ENCODE measurements at regions not wholly inside any gene's neighbourhood (a gene's known extent, or its start where the extent isn't known, plus 50 kb on each side); places are given as distances from the start of the nearest gene placed in this dataset.

DNA sequence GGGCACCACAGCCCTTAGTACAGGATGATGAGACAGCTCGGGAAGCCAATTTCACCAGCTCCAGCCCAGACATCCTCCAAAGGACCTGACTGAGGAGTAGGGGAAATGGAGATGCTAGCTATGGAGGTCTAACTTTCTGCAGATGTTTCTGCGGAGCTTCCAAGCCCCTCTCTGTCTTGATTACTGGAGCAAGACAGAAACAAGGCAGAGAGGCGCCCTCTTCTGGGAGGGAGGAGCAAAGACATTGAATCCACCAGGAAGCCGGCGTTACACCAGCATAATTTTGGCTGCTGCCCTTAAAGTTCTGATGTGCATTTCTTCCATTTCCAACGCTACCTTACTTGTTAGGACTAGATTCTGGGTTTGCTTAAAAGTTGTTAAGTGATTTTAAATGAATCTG, 107.3 kb upstream of the HSD17B12 start:
- H3K36me3 ChIP-seq (ENCODE audit: insufficient read depth, low read length) = no peaks in the 10 kb centered on the region
- H3K27ac ChIP-seq = no peak overlapping the region
- DNase-seq (ENCODE audit: low read depth, low spot score) = no peak
- no peak overlapping the region for H3K9ac ChIP-seq (ENCODE audit: insufficient read length)
- no peaks in the 10 kb centered on the region for H3K9me3 ChIP-seq (ENCODE audit: low read depth, low read length)
- peak overlapping the region; percentile 15 for H3K4me3 ChIP-seq
- TF ChIP-seq POLR2AphosphoS5 (IDR thresholded peaks at IDR 0.05; ENCODE audit: borderline replicate concordance, low read depth, low read length) (no peak), FOXP2 (optimal IDR thresholded peaks at IDR 0.05; ENCODE audit: control extremely low read depth, extremely low read length, insufficient read depth) (no peak), EZH2 (IDR thresholded peaks at IDR 0.05) (no peak)

DNA sequence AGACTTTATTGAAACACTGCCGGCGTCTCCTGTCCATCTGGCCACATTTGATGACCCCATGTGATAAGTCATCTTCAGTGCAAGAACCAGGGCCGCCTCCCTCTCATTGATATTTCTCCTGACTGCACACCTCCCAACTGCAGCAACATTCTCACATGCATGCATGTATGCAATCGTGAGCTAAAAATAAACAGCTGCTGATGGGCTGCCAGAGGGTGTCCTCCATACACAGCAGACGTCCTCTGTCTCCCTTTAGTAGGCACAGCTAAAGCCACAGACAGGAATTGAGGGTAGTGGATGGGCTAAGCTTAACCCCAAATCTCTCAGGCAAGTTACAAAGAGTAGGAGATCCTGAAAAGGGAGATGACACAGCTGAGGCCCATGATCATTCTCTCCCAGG, 106.7 kb upstream of the HSD17B12 start:
- Histone ChIP-seq H3K4me3 (no peak overlapping the region), H3K9ac (ENCODE audit: insufficient read length) (no peak overlapping the region), H3K27ac (no peak overlapping the region), H3K36me3 (ENCODE audit: insufficient read depth, low read length) (no peaks in the 10 kb centered on the region), H3K9me3 (ENCODE audit: low read depth, low read length) (no peaks in the 10 kb centered on the region)
- TF ChIP-seq EZH2 (IDR thresholded peaks at IDR 0.05) = no peak
- no peak for TF ChIP-seq POLR2AphosphoS5 (IDR thresholded peaks at IDR 0.05; ENCODE audit: borderline replicate concordance, low read depth, low read length)
- TF ChIP-seq FOXP2 (optimal IDR thresholded peaks at IDR 0.05; ENCODE audit: control extremely low read depth, extremely low read length, insufficient read depth) = no peak
- no peak for DNase-seq (ENCODE audit: low read depth, low spot score)

DNA sequence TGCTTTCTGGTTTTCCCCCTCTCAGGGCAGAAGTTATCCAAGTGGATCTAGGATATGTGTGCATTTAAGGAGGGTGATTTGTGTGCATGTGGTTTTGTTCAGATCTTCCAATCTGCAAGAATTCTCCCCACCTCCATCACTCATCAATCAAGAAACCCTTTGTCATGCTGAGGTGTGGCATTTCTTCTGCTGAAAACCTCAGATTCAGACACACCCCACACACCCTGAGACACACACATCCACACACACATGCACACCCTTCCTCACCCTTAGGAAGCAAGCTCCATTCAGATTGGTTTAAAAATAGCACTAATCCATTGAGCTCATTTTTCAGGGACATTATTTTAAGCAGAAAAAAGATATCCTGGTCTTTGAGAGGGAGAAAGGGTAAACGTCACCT, 106.1 kb upstream of the HSD17B12 start:
- no peak for DNase-seq (ENCODE audit: low read depth, low spot score)
- no peak for TF ChIP-seq FOXP2 (optimal IDR thresholded peaks at IDR 0.05; ENCODE audit: control extremely low read depth, extremely low read length, insufficient read depth)
- no peak for TF ChIP-seq POLR2AphosphoS5 (IDR thresholded peaks at IDR 0.05; ENCODE audit: borderline replicate concordance, low read depth, low read length)
- no peak for TF ChIP-seq EZH2 (IDR thresholded peaks at IDR 0.05)
- no peak overlapping the region for H3K27ac ChIP-seq
- no peaks in the 10 kb centered on the region for H3K9me3 ChIP-seq (ENCODE audit: low read depth, low read length)
- H3K4me3 ChIP-seq = no peak overlapping the region
- no peak overlapping the region for H3K9ac ChIP-seq (ENCODE audit: insufficient read length)
- H3K36me3 ChIP-seq (ENCODE audit: insufficient read depth, low read length) = no peaks in the 10 kb centered on the region

DNA sequence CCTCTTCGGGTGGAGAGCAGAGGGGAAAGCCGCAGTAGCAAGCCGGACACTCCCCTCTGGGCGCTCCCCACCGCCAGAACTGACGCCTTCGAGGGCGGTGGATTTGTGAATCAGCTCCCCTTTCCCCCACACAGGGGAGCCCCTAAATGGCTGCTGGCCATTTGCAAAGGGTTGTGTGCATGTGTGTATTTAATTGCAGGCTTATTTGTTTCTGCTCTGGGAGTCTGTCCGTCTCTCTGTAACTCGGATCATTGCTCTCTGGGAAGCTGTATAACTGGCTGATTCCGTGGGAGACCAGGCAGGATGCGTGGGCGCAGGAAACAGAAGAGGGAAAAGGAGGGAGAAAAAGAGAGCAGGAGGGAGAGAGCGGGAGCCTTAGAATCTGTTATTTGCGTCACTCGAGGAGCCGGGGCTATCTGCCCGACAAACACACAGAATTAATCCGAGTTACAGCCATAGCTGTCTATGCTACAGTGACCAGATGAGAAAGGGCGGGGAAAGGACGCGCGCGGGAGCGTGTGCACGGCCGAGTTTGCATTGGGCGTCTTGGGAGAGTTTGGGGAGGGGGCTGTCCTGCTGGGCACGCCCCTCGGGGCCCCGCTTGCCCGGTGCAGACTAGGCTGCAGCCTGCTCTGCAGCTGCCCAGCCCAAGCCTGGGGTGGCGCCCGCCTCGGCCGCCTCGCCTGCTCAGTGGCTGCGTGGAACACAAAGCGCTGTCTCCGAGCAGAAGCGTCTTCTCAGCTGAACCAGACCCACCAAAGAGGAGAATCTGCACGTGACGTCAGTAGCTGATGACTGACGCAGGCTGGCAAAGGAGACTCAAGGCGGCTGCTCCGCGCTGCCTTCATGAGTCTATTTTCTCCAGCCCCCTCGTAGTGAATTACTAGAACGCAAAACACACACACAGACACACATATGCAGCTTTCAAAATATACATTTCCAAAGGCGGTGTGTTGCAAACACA, 105.3 kb upstream of the HSD17B12 start:
- Histone ChIP-seq H3K36me3 (ENCODE audit: insufficient read depth, low read length) (no peaks in the 10 kb centered on the region), H3K27ac (no peak overlapping the region), H3K9ac (ENCODE audit: insufficient read length) (no peak overlapping the region), H3K9me3 (ENCODE audit: low read depth, low read length) (no peaks in the 10 kb centered on the region), H3K4me3 (peak overlapping the region; percentile 76)
- DNase-seq (ENCODE audit: low read depth, low spot score) = no peak
- TF ChIP-seq FOXP2 (optimal IDR thresholded peaks at IDR 0.05; ENCODE audit: control extremely low read depth, extremely low read length, insufficient read depth) (no peak), EZH2 (IDR thresholded peaks at IDR 0.05) (no peak), POLR2AphosphoS5 (IDR thresholded peaks at IDR 0.05; ENCODE audit: borderline replicate concordance, low read depth, low read length) (no peak)

DNA sequence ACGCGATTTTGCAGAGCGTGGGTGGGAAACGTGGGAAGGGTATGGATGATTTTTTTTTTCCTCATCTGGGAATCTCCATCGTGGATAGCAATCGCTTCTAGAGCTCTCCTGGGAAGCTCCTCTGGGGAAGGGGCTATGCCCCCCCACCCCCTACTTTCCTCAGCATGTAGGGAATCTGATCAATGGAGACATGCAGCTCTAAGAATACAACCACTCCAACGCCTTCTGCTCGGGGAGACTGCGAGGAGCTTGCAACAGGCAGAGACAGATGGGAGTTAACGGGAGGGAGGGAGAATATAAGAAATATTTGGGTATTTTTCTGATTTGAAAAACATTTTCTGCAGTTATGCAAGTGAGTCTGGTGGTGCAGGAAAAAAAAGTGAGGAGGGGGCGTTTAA, 104.6 kb upstream of the HSD17B12 start:
- no peak overlapping the region for H3K9ac ChIP-seq (ENCODE audit: insufficient read length)
- TF ChIP-seq POLR2AphosphoS5 (IDR thresholded peaks at IDR 0.05; ENCODE audit: borderline replicate concordance, low read depth, low read length) (no peak), EZH2 (IDR thresholded peaks at IDR 0.05) (no peak), FOXP2 (optimal IDR thresholded peaks at IDR 0.05; ENCODE audit: control extremely low read depth, extremely low read length, insufficient read depth) (no peak)
- DNase-seq (ENCODE audit: low read depth, low spot score) = no peak
- H3K27ac ChIP-seq = no peak overlapping the region
- no peaks in the 10 kb centered on the region for H3K9me3 ChIP-seq (ENCODE audit: low read depth, low read length)
- H3K36me3 ChIP-seq (ENCODE audit: insufficient read depth, low read length) = no peaks in the 10 kb centered on the region
- H3K4me3 ChIP-seq = peak overlapping the region; percentile 76

DNA sequence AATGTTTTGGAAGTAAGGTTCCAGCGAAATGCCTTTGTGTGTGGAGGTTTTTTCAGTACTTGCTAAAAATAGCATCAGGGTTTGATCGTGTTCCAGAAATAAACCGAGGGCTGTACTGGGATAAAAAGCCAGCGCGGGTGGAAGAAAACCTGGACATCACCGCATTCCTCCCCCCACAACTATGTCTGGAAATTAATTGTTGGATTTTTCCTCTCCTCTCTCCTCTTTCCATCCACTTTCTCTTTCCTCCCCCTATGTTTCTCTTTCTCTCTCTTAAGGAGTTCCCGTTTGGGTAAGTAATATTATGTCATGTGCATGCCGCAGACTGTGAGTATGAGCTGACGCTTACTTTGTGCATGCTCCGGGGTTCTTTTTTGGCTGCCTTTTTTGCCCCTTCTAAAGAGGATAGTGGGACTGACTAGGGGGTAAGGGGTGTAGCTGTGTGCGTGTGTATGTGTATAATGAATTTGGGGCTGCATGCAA, 104.2 kb upstream of the HSD17B12 start:
- peak overlapping the region; percentile 76 for H3K4me3 ChIP-seq
- H3K9ac ChIP-seq (ENCODE audit: insufficient read length) = no peak overlapping the region
- TF ChIP-seq FOXP2 (optimal IDR thresholded peaks at IDR 0.05; ENCODE audit: control extremely low read depth, extremely low read length, insufficient read depth) = no peak
- TF ChIP-seq POLR2AphosphoS5 (IDR thresholded peaks at IDR 0.05; ENCODE audit: borderline replicate concordance, low read depth, low read length) = no peak
- H3K27ac ChIP-seq = no peak overlapping the region
- H3K36me3 ChIP-seq (ENCODE audit: insufficient read depth, low read length) = no peaks in the 10 kb centered on the region
- DNase-seq (ENCODE audit: low read depth, low spot score) = no peak
- H3K9me3 ChIP-seq (ENCODE audit: low read depth, low read length) = no peaks in the 10 kb centered on the region

DNA sequence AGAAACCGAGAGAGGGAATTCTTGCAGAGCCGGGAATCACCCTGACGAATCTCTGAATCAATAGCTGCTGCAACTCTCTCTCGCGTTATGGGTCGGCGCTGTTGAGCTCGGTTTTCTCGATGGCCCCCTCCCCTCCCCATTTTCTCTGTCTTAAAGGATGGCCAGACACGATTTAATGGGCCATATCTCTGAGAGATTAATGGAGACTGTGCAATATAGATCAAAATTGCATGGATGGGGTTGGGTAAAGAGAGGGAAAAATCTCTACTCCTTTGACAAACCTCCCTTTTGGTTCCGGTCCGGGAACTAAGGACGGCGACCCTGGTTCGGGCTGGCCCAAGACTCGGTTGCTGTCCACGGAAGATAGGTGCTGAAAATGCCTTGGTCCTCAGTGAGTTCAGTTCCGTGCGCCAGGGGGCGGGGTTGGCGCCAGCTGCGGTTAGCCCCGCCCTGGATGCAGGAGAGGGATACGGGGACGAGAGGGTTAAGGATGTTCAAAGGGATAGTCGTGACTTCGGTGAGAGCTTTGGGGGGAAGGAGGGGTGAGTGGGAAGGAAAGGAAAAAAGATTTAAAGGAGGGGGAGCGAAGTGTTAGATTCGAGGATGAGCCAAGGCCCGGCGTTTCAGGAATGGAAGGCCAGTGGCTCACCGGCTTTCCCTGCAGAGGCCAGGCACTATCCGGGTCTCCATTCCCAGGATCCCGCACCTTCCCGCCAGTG, 103.6 kb upstream of the HSD17B12 start:
- H3K9ac ChIP-seq (ENCODE audit: insufficient read length) = no peak overlapping the region
- TF ChIP-seq FOXP2 (optimal IDR thresholded peaks at IDR 0.05; ENCODE audit: control extremely low read depth, extremely low read length, insufficient read depth) (no peak), EZH2 (IDR thresholded peaks at IDR 0.05) (no peak), POLR2AphosphoS5 (IDR thresholded peaks at IDR 0.05; ENCODE audit: borderline replicate concordance, low read depth, low read length) (no peak)
- H3K36me3 ChIP-seq (ENCODE audit: insufficient read depth, low read length) = no peaks in the 10 kb centered on the region
- no peak overlapping the region for H3K27ac ChIP-seq
- no peaks in the 10 kb centered on the region for H3K9me3 ChIP-seq (ENCODE audit: low read depth, low read length)
- H3K4me3 ChIP-seq = peak overlapping the region; percentile 76
- no peak for DNase-seq (ENCODE audit: low read depth, low spot score)

DNA sequence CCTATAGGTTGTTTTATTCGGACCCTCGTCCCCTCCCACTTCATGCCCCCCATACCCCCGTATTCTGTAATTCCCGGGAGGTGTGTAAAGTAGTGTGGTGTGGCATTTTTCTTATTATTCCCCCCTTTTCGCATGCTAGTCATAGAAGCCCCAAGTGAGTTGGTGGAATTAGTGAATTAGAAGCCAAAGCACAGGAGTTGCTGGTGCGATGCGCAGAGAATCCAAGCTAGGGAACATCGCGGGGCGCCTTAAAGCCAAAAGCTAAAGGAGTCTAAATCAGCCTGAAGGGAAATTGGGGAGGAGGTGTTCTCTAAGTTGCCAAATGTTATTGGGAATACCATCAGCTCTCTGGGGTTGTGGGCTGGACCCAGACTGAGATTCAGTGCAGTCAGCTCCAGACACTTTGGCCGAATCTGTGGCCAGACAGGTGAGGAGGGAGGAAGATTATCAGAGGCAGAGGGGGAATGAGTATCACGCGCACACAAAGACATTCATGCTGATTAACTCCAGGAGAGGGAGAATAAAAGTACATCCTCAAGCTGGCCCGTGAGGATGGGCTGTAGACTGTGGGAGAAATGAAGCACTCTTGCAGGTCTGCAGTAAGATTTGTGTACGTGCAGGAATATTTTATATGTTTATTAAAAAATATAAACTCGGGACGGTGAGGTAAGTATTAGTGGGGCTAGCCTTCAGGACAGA, 102.8 kb upstream of the HSD17B12 start:
- no peak overlapping the region for H3K4me3 ChIP-seq

More for the DNA sequence above, 102.8 kb upstream of the HSD17B12 start:
- no peak for TF ChIP-seq POLR2AphosphoS5 (IDR thresholded peaks at IDR 0.05; ENCODE audit: borderline replicate concordance, low read depth, low read length)
- no peak for TF ChIP-seq EZH2 (IDR thresholded peaks at IDR 0.05)
- no peak for TF ChIP-seq FOXP2 (optimal IDR thresholded peaks at IDR 0.05; ENCODE audit: control extremely low read depth, extremely low read length, insufficient read depth)
- no peak overlapping the region for H3K27ac ChIP-seq
- no peaks in the 10 kb centered on the region for H3K9me3 ChIP-seq (ENCODE audit: low read depth, low read length)
- no peak for DNase-seq (ENCODE audit: low read depth, low spot score)
- H3K36me3 ChIP-seq (ENCODE audit: insufficient read depth, low read length) = no peaks in the 10 kb centered on the region
- no peak overlapping the region for H3K9ac ChIP-seq (ENCODE audit: insufficient read length)
